ENCODE measurements at regions not wholly inside any gene's neighbourhood (a gene's known extent, or its start where the extent isn't known, plus 50 kb on each side); places are given as distances from the start of the nearest gene placed in this dataset.

GRCh38 chr14:42872786-42873185 is 1266.1 kb downstream of the LRFN5 start:
- in situ Hi-C loops (cut with HindIII; ENCODE audit: low sequenced_read_pairs) = no loop called here

GRCh38 chr14:42869681-42870080 is 1263.0 kb downstream of the LRFN5 start:
- in situ Hi-C loops (cut with HindIII; ENCODE audit: low sequenced_read_pairs) = no loop called here

GRCh38 chr14:42862114-42862513 is 1255.4 kb downstream of the LRFN5 start:
- in situ Hi-C loops (cut with HindIII; ENCODE audit: low sequenced_read_pairs) = no loop called here

- in situ Hi-C loops (cut with HindIII; ENCODE audit: low sequenced_read_pairs) = no loop called here
These were observed 1253.7 kb downstream of the LRFN5 start for GRCh38 chr14:42860371-42860770.

GRCh38 chr14:42856106-42856505 is 1249.4 kb downstream of the LRFN5 start:
- in situ Hi-C loops (cut with HindIII; ENCODE audit: low sequenced_read_pairs) = no loop called here

GRCh38 chr14:42855085-42855484 is 1248.4 kb downstream of the LRFN5 start:
- in situ Hi-C loops (cut with HindIII; ENCODE audit: low sequenced_read_pairs) = no loop called here

GRCh38 chr14:42854061-42854460 is 1247.4 kb downstream of the LRFN5 start:
- in situ Hi-C loops (cut with HindIII; ENCODE audit: low sequenced_read_pairs) = no loop called here

GRCh38 chr14:42848652-42849051 is 1242.0 kb downstream of the LRFN5 start:
- in situ Hi-C loops (cut with HindIII; ENCODE audit: low sequenced_read_pairs) = no loop called here

GRCh38 chr14:42814817-42815216 is 1208.1 kb downstream of the LRFN5 start:
- in situ Hi-C loops (cut with HindIII; ENCODE audit: low sequenced_read_pairs) = no loop called here

GRCh38 chr14:42806909-42807315 is 1200.2 kb downstream of the LRFN5 start:
- in situ Hi-C loops (cut with HindIII; ENCODE audit: low sequenced_read_pairs) = no loop called here

GRCh38 chr14:42804141-42804540 is 1197.5 kb downstream of the LRFN5 start:
- in situ Hi-C loops (cut with HindIII; ENCODE audit: low sequenced_read_pairs) = no loop called here

- in situ Hi-C loops (cut with HindIII; ENCODE audit: low sequenced_read_pairs) = no loop called here
These were observed 1195.7 kb downstream of the LRFN5 start for GRCh38 chr14:42802346-42802745.

GRCh38 chr14:42792166-42792565 is 1185.5 kb downstream of the LRFN5 start:
- in situ Hi-C loops (cut with HindIII; ENCODE audit: low sequenced_read_pairs) = no loop called here

- in situ Hi-C loops (cut with HindIII; ENCODE audit: low sequenced_read_pairs) = no loop called here
These were observed 1176.1 kb downstream of the LRFN5 start for GRCh38 chr14:42782754-42783153.

- in situ Hi-C loops (cut with HindIII; ENCODE audit: low sequenced_read_pairs) = no loop called here
These were observed 1172.3 kb downstream of the LRFN5 start for GRCh38 chr14:42778984-42779383.

GRCh38 chr14:42750771-42751170 is 1144.1 kb downstream of the LRFN5 start:
- in situ Hi-C loops (cut with HindIII; ENCODE audit: low sequenced_read_pairs) = no loop called here

- in situ Hi-C loops (cut with HindIII; ENCODE audit: low sequenced_read_pairs) = no loop called here
These were observed 1135.4 kb downstream of the LRFN5 start for GRCh38 chr14:42742084-42742483.

GRCh38 chr14:42736408-42736807 is 1129.7 kb downstream of the LRFN5 start:
- in situ Hi-C loops (cut with HindIII; ENCODE audit: low sequenced_read_pairs) = no loop called here

- in situ Hi-C loops (cut with HindIII; ENCODE audit: low sequenced_read_pairs) = no loop called here
These were observed 1127.4 kb downstream of the LRFN5 start for GRCh38 chr14:42734041-42734440.

- in situ Hi-C loops (cut with HindIII; ENCODE audit: low sequenced_read_pairs) = no loop called here
These were observed 1125.3 kb downstream of the LRFN5 start for GRCh38 chr14:42732005-42732404.

GRCh38 chr14:42731480-42731879 is 1124.8 kb downstream of the LRFN5 start:
- in situ Hi-C loops (cut with HindIII; ENCODE audit: low sequenced_read_pairs) = no loop called here

GRCh38 chr14:42729681-42730080 is 1123.0 kb downstream of the LRFN5 start:
- in situ Hi-C loops (cut with HindIII; ENCODE audit: low sequenced_read_pairs) = no loop called here

GRCh38 chr14:42719391-42719790 is 1112.7 kb downstream of the LRFN5 start:
- in situ Hi-C loops (cut with HindIII; ENCODE audit: low sequenced_read_pairs) = no loop called here

GRCh38 chr14:42715316-42715715 is 1108.6 kb downstream of the LRFN5 start:
- in situ Hi-C loops (cut with HindIII; ENCODE audit: low sequenced_read_pairs) = no loop called here

All from endothelial cell of hepatic sinusoid (primary cell).